H1 (cell line): ENCODE measurements at regions not wholly inside any gene's neighbourhood (a gene's known extent, or its start where the extent isn't known, plus 50 kb on each side); places are given as distances from the start of the nearest gene placed in this dataset.

Source experiments
- CTCF ChIA-PET: fragments of 300-600 bp; sonication (Branson Sonifier 250); formaldehyde crosslinking; loops from one replicate; lab custom pipeline; 2021; ENCODE audit not compliant: partially characterized antibody; lab: Charles Lee
- POLR2A ChIA-PET: fragments of 300-600 bp; sonication (Branson Sonifier 250); formaldehyde crosslinking; loops from one replicate; lab custom pipeline; 2021; ENCODE audit warnings: inconsistent platforms; ENCODE audit not compliant: partially characterized antibody; lab: Charles Lee
- DNase-seq, 2 experiments: peaks; one replicate each; pipeline versions ENCODE4 v3.0.0 to v3.0.0-alpha.2; 2010 to 2022; ENCODE audit warnings: low spot score in 2 of 2, low read depth in 1 of 2, mixed read lengths in 1 of 2
- FAIRE-seq: peaks from 2 replicates; lab custom pipeline; 2011; peaks lifted over from hg19 to GRCh38; lab: Jason Lieb, UNC
- H2AFZ ChIP-seq: 2 replicates; pipeline ENCODE4 v1.8.1; 2012; ENCODE audit warnings: low read length, inconsistent platforms
- H2AK5ac ChIP-seq: 2 replicates; pipeline ENCODE4 v1.6.1; 2013; ENCODE audit warnings: low read depth, low read length
- H2BK120ac ChIP-seq: replicated peaks from 2 replicates; pipeline ENCODE3; 2013; ENCODE audit warnings: low read depth, low read length, inconsistent platforms
- H2BK12ac ChIP-seq: 2 replicates; pipeline ENCODE4 v1.6.1; 2013; ENCODE audit warnings: low read depth, low read length
- H2BK15ac ChIP-seq: 2 replicates; pipeline ENCODE4 v1.6.1; 2013; ENCODE audit warnings: low read length
- H2BK20ac ChIP-seq: 2 replicates; pipeline ENCODE4 v1.6.1; 2013; ENCODE audit warnings: low read length
- H2BK5ac ChIP-seq: 2 replicates; pipeline ENCODE4 v1.6.1; 2013; ENCODE audit warnings: low read depth, low read length
- H3K14ac ChIP-seq: 2 replicates; pipeline ENCODE4 v1.6.1; 2013; ENCODE audit warnings: inconsistent platforms; ENCODE audit not compliant: insufficient read length
- H3K18ac ChIP-seq: 2 replicates; pipeline ENCODE4 v1.6.1; 2013; ENCODE audit warnings: low read length; ENCODE audit errors: extremely low read depth
- H3K23ac ChIP-seq: 2 replicates; pipeline ENCODE4 v1.6.1; 2013; ENCODE audit warnings: inconsistent platforms; ENCODE audit not compliant: insufficient read length
- H3K23me2 ChIP-seq: 2 replicates; pipeline ENCODE4 v1.6.1; 2013; ENCODE audit warnings: low read depth, low read length
- H3K27ac ChIP-seq: 2 replicates; pipeline ENCODE4 v1.6.1; 2011; ENCODE audit warnings: low read depth, low read length, inconsistent platforms
- H3K27me3 ChIP-seq, 4 experiments: replicated peaks in 1 of 4; 1 replicate in 1 of 4; 2 replicates in 3 of 4; pipeline versions ENCODE4 v1.6.1 to v1.8.1; 2011 to 2013; ENCODE audit warnings: low read length in 3 of 4, mild to moderate bottlenecking in 3 of 4, inconsistent platforms in 2 of 4, mixed read lengths in 2 of 4, moderate library complexity in 1 of 4; ENCODE audit not compliant: control insufficient read depth in 3 of 4, insufficient read depth in 3 of 4; ENCODE audit errors: extremely low read depth in 1 of 4
- H3K36me3 ChIP-seq, 4 experiments: 2 replicates each; pipeline versions ENCODE4 v1.6.1 to v1.8.1; 2011 to 2013; ENCODE audit warnings: mild to moderate bottlenecking in 4 of 4, low read length in 3 of 4, moderate library complexity in 2 of 4, control low read depth in 1 of 4, inconsistent platforms in 1 of 4; ENCODE audit not compliant: insufficient read depth in 4 of 4, control insufficient read depth in 2 of 4
- H3K4ac ChIP-seq: replicated peaks from 2 replicates; pipeline ENCODE3; 2013; ENCODE audit warnings: low read length, low read depth, mixed read lengths, inconsistent platforms; ENCODE audit not compliant: insufficient read length
- H3K4me1 ChIP-seq, 4 experiments: replicated peaks in 1 of 4; 1 replicate in 1 of 4; 2 replicates in 3 of 4; pipeline versions ENCODE4 v1.6.1 to v1.8.1; 2011 to 2013; ENCODE audit warnings: low read length in 3 of 4, inconsistent platforms in 2 of 4, mixed read lengths in 1 of 4; ENCODE audit not compliant: insufficient read depth in 4 of 4, control insufficient read depth in 3 of 4
- H3K4me2 ChIP-seq, 2 experiments: 2 replicates each; pipeline versions ENCODE4 v1.6.1 to v1.8.1; 2011 to 2013; ENCODE audit warnings: low read depth in 2 of 2, low read length in 2 of 2, control low read depth in 1 of 2, inconsistent platforms in 1 of 2, mild to moderate bottlenecking in 1 of 2; ENCODE audit not compliant: insufficient read depth in 1 of 2
- H3K4me3 ChIP-seq, 4 experiments: fragments of 200-600, 300-600 bp in 1 of 4; sonication (generic), shearing (Covaris generic), sonication (Bioruptor Twin) in 1 of 4; 2 replicates each; pipeline versions ENCODE4 v1.5.1 to v1.8.1; 2011 to 2016; ENCODE audit warnings: low read length in 4 of 4, low read depth in 3 of 4, control low read depth in 2 of 4, inconsistent platforms in 2 of 4, mild to moderate bottlenecking in 2 of 4, mixed read lengths in 1 of 4, moderate library complexity in 1 of 4; ENCODE audit not compliant: insufficient read depth in 2 of 4; ENCODE audit errors: extremely low read depth in 1 of 4
- H3K56ac ChIP-seq: replicated peaks from 2 replicates; pipeline ENCODE3; 2013; ENCODE audit warnings: low read depth, mild to moderate bottlenecking, mixed read lengths, low read length, inconsistent platforms; ENCODE audit not compliant: insufficient read length
- H3K79me1 ChIP-seq: 2 replicates; pipeline ENCODE4 v1.6.1; 2013; ENCODE audit warnings: low read depth, low read length, control low read depth
- H3K79me2 ChIP-seq, 2 experiments: 2 replicates each; pipeline versions ENCODE4 v1.6.1 to v1.8.1; 2012 to 2013; ENCODE audit warnings: low read length in 2 of 2, mild to moderate bottlenecking in 2 of 2, inconsistent platforms in 1 of 2; ENCODE audit not compliant: insufficient read depth in 2 of 2, control insufficient read depth in 1 of 2
- H3K9ac ChIP-seq, 4 experiments: replicated peaks in 1 of 4; 1 replicate in 1 of 4; 2 replicates in 3 of 4; pipeline versions ENCODE4 v1.6.1 to v1.8.1; 2011 to 2013; ENCODE audit warnings: low read depth in 3 of 4, low read length in 3 of 4, control low read depth in 2 of 4, mild to moderate bottlenecking in 2 of 4, moderate library complexity in 2 of 4, inconsistent platforms in 1 of 4; ENCODE audit errors: extremely low read depth in 1 of 4
- H3K9me3 ChIP-seq, 2 experiments: 2 replicates each; pipeline versions ENCODE4 v1.6.1 to v1.8.1; 2012 to 2013; ENCODE audit warnings: mild to moderate bottlenecking in 2 of 2, moderate library complexity in 2 of 2, control low read depth in 1 of 2, inconsistent platforms in 1 of 2, low read depth in 1 of 2, low read length in 1 of 2, mixed read lengths in 1 of 2; ENCODE audit not compliant: insufficient read depth in 2 of 2
- H4K20me1 ChIP-seq, 2 experiments: replicated peaks in 1 of 2; 2 replicates each; pipeline versions ENCODE3 to v1.8.1; 2011 to 2013; ENCODE audit warnings: inconsistent platforms in 2 of 2, low read length in 2 of 2, mild to moderate bottlenecking in 1 of 2; ENCODE audit not compliant: insufficient read depth in 2 of 2, control insufficient read depth in 1 of 2
- H4K5ac ChIP-seq: 2 replicates; pipeline ENCODE4 v1.6.1; 2013; ENCODE audit warnings: low read length, low read depth, mixed read lengths, inconsistent platforms; ENCODE audit not compliant: insufficient read length
- H4K8ac ChIP-seq: 2 replicates; pipeline ENCODE4 v1.8.0; 2013; ENCODE audit warnings: mild to moderate bottlenecking, moderate library complexity, low read length, inconsistent platforms; ENCODE audit not compliant: insufficient read depth; ENCODE audit errors: extremely low read depth
- H4K91ac ChIP-seq: replicated peaks from 2 replicates; pipeline ENCODE3; 2013; ENCODE audit warnings: low read length, mixed read lengths, inconsistent platforms; ENCODE audit not compliant: insufficient read length
- MAFK ChIP-seq: IDR thresholded peaks from 2 replicates; pipeline ENCODE4 v1.6.1; 2012; ENCODE audit warnings: low read depth, mild to moderate bottlenecking, improper control_type of control experiment, low read length
- RAD21 ChIP-seq, 2 experiments: IDR thresholded peaks in 1 of 2; conservative IDR thresholded peaks in 1 of 2; 2 replicates each; pipeline ENCODE4 v1.6.1; 2011; ENCODE audit warnings: low read depth in 2 of 2, low read length in 2 of 2, improper control_type of control experiment in 1 of 2, inconsistent platforms in 1 of 2, mild to moderate bottlenecking in 1 of 2, moderate library complexity in 1 of 2
- WGBS, 2 experiments: shearing (Covaris generic) in 1 of 2; methylation state at CpG; one replicate each; pipeline versions ENCODE4 v1.1.6 to v1.1.7; 2013 to 2015; ENCODE audit warnings: low lambda C conversion rate in 2 of 2, mixed read lengths in 2 of 2, inconsistent platforms in 1 of 2, low coverage in 1 of 2, missing lambda C conversion rate in 1 of 2; ENCODE audit not compliant: insufficient replicate concordance in 2 of 2, insufficient coverage in 1 of 2, insufficient read length in 1 of 2; ENCODE audit errors: extremely low coverage in 1 of 2, missing lambda C conversion rate in 1 of 2; 5-methylcytosine and 5-hydroxymethylcytosine counted together

- H3K9ac ChIP-seq = peak overlapping the region in 1 of 4 experiments; percentile 34; a peak in 1 of 7 replicates
- no peak overlapping the region for H3K56ac ChIP-seq
- H2BK15ac ChIP-seq = no peak overlapping the region
- no peak overlapping the region for H4K91ac ChIP-seq
- DNase-seq (no peak), FAIRE-seq (no peak)
- H3K27me3 ChIP-seq = no peaks in the 10 kb centered on the region
- no peak overlapping the region for H3K4me2 ChIP-seq
- H4K5ac ChIP-seq = no peak overlapping the region
- no peaks in the 10 kb centered on the region for H3K79me2 ChIP-seq
- no peak overlapping the region for H3K23ac ChIP-seq
- no peak overlapping the region for H2AK5ac ChIP-seq
- peak; percentile 68 for TF ChIP-seq MAFK
- TF ChIP-seq RAD21 (IDR thresholded peaks at IDR 0.05 in 1 of 2, conservative IDR thresholded peaks at IDR 0.05 in 1 of 2; ENCODE audit: low read depth in 2 of 2, low read length in 2 of 2) = no peak
- H3K4me1 ChIP-seq = peaks cover 0 to 8% (median under 1%) of the 10 kb centered on the region in 4 experiments; a peak in 2 of 7 replicates
- no peaks in the 10 kb centered on the region for H3K36me3 ChIP-seq
- no peak overlapping the region for H2BK20ac ChIP-seq
- no peak overlapping the region for H3K27ac ChIP-seq
- H3K9me3 ChIP-seq = no peaks in the 10 kb centered on the region
- H3K4me3 ChIP-seq = no peak overlapping the region
- WGBS, 2 experiments = 74% methylated on average over 1 of the region's 1 CpG; no CpG with 5 or more reads in 1 of the 2 experiments
- no peak overlapping the region for H2BK12ac ChIP-seq
- H4K8ac ChIP-seq = no peak overlapping the region
- H3K4ac ChIP-seq = no peak overlapping the region
- H3K23me2 ChIP-seq = no peaks in the 10 kb centered on the region
- H3K14ac ChIP-seq = no peak overlapping the region
- H2AFZ ChIP-seq = no peak overlapping the region
- no peaks in the 10 kb centered on the region for H4K20me1 ChIP-seq
- no peak overlapping the region for H2BK120ac ChIP-seq
- H3K79me1 ChIP-seq = no peaks in the 10 kb centered on the region
- no peak overlapping the region for H2BK5ac ChIP-seq
- ChIA-PET POLR2A (no interaction called here), CTCF (no interaction called here)
- H3K18ac ChIP-seq = no peak overlapping the region
Observed at GRCh38 chr2:213228638-213229037, 55.6 kb upstream of the SPAG16 start.
